OCI-LY7 (cell line): ENCODE measurements at regions not wholly inside any gene's neighbourhood (a gene's known extent, or its start where the extent isn't known, plus 50 kb on each side); places are given as distances from the start of the nearest gene placed in this dataset.
A peak's percentile ranks its signal among the peaks of the same experiment; 100 is the strongest.

ENCODE experiments used
- BruUV-seq: library from RNA; stranded (reverse); fragments of 400-500 nt; replicated peaks from 2 replicates; lab custom pipeline; 2021; lab: Mats Ljungman, UMichigan
- CTCF ChIA-PET: fragments of 300-600 bp; sonication (Branson Sonifier 250); formaldehyde crosslinking; loops from one replicate; lab custom pipeline; 2022; ENCODE audit warnings: antibody characterized with exemption; ENCODE audit not compliant: unreplicated experiment; lab: Charles Lee
- POLR2A ChIA-PET: fragments of 300-600 bp; sonication (Branson Sonifier 250); formaldehyde crosslinking; loops from one replicate; lab custom pipeline; 2022; ENCODE audit warnings: antibody characterized with exemption; lab: Charles Lee
- DNase-seq: peaks from one replicate; pipeline ENCODE4 v3.0.0-alpha.2; 2015; ENCODE audit warnings: low spot score
- H2AFZ ChIP-seq: fragments of 200-600 bp; sonication (generic), shearing (Covaris generic); 2 replicates; pipeline ENCODE4 v1.6.1; 2014; ENCODE audit warnings: mild to moderate bottlenecking, antibody characterized with exemption, low read length, moderate library complexity
- H3K27ac ChIP-seq: fragments of 200-600 bp; sonication (generic); 2 replicates; pipeline ENCODE4 v1.5.1; 2014; ENCODE audit warnings: mixed run types, low read depth, mild to moderate bottlenecking, moderate library complexity, low read length, inconsistent platforms; ENCODE audit not compliant: poor library complexity, severe bottlenecking
- H3K36me3 ChIP-seq: fragments of 200-600 bp; sonication (generic); 2 replicates; pipeline ENCODE4 v1.6.1; 2014; ENCODE audit warnings: mild to moderate bottlenecking, antibody characterized with exemption, low read length, moderate library complexity, mixed read lengths; ENCODE audit not compliant: insufficient read depth
- H3K4me1 ChIP-seq: fragments of 200-600 bp; sonication (generic); 2 replicates; pipeline ENCODE4 v1.5.1; 2014; ENCODE audit warnings: mild to moderate bottlenecking, low read length; ENCODE audit not compliant: insufficient read depth, poor library complexity, severe bottlenecking
- H3K4me2 ChIP-seq: fragments of 200-600 bp; sonication (generic); 2 replicates; pipeline ENCODE4 v1.6.1; 2014; ENCODE audit warnings: mild to moderate bottlenecking, low read length
- H3K4me3 ChIP-seq: fragments of 200-600 bp; sonication (generic); 2 replicates; pipeline ENCODE4 v1.5.1; 2014; ENCODE audit warnings: mild to moderate bottlenecking, low read depth, low read length; ENCODE audit not compliant: poor library complexity, severe bottlenecking
- H3K79me2 ChIP-seq: fragments of 200-600 bp; sonication (generic); 2 replicates; pipeline ENCODE4 v1.6.1; 2016; ENCODE audit warnings: low read depth, mild to moderate bottlenecking, low read length, moderate library complexity, mixed read lengths; ENCODE audit not compliant: insufficient read depth
- H3K9me2 ChIP-seq: fragments of 200-600 bp; sonication (generic); 2 replicates; pipeline ENCODE4 v1.6.1; 2016; ENCODE audit warnings: mild to moderate bottlenecking, low read length, mixed read lengths; ENCODE audit not compliant: insufficient read depth
- H3K9me3 ChIP-seq: fragments of 200-600 bp; sonication (generic); 2 replicates; pipeline ENCODE4 v1.6.1; 2014; ENCODE audit warnings: mild to moderate bottlenecking, mixed run types, low read length, mixed read lengths
- H4K20me1 ChIP-seq: fragments of 200-600 bp; sonication (generic); 2 replicates; pipeline ENCODE4 v1.6.1; 2014; ENCODE audit warnings: mild to moderate bottlenecking, antibody characterized with exemption, low read length, moderate library complexity, mixed read lengths; ENCODE audit not compliant: insufficient read depth
- EZH2phosphoT487 ChIP-seq: fragments of 200-600 bp; sonication (generic); IDR thresholded peaks from 2 replicates; pipeline ENCODE4 v1.6.1; 2018; ENCODE audit warnings: low read depth, borderline replicate concordance, mild to moderate bottlenecking, mixed run types, antibody characterized with exemption, low read length, moderate library complexity, mixed read lengths
- intact Hi-C: fragments of 100-400 bp; cut with micrococcal nuclease; formaldehyde crosslinking; loops from one replicate; pipeline ENCODE4 v1.10.0; 2022; ENCODE audit not compliant: unreplicated experiment
- TF ChIP-seq, protein P1 (sequence below): fragments of 200-600 bp; sonication (generic); conservative IDR thresholded peaks from 2 replicates; pipeline ENCODE4 v1.5.1; 2014; ENCODE audit warnings: mild to moderate bottlenecking, antibody characterized with exemption, low read length, moderate library complexity, mixed read lengths

GRCh38 chr6:144480473-144480872 is 195.3 kb downstream of the UTRN start:
- no peak overlapping the region for H3K4me3 ChIP-seq
- no peak overlapping the region for H3K27ac ChIP-seq
- BruUV-seq: no TSS peak
- TF ChIP-seq, protein P1, sequence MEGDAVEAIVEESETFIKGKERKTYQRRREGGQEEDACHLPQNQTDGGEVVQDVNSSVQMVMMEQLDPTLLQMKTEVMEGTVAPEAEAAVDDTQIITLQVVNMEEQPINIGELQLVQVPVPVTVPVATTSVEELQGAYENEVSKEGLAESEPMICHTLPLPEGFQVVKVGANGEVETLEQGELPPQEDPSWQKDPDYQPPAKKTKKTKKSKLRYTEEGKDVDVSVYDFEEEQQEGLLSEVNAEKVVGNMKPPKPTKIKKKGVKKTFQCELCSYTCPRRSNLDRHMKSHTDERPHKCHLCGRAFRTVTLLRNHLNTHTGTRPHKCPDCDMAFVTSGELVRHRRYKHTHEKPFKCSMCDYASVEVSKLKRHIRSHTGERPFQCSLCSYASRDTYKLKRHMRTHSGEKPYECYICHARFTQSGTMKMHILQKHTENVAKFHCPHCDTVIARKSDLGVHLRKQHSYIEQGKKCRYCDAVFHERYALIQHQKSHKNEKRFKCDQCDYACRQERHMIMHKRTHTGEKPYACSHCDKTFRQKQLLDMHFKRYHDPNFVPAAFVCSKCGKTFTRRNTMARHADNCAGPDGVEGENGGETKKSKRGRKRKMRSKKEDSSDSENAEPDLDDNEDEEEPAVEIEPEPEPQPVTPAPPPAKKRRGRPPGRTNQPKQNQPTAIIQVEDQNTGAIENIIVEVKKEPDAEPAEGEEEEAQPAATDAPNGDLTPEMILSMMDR: no peak
- no peak for TF ChIP-seq EZH2phosphoT487
- DNase-seq: no peak
- H3K36me3 ChIP-seq: no peaks in the 10 kb centered on the region
- intact Hi-C loops: loop anchor here (5.0 kb wide), 1 partner anchor 158 kb away; no protein-coding TSS in a partner anchor
- ChIA-PET POLR2A (interaction anchor here (1.2 kb wide), 1 partner anchor 29 kb away, joined by 3 read pairs; no protein-coding TSS in a partner anchor), CTCF (no interaction called here)
- H2AFZ ChIP-seq: no peak overlapping the region
- no peak overlapping the region for H3K4me2 ChIP-seq
- H4K20me1 ChIP-seq: no peaks in the 10 kb centered on the region
- no peaks in the 10 kb centered on the region for H3K9me2 ChIP-seq
- no peaks in the 10 kb centered on the region for H3K4me1 ChIP-seq
- H3K9me3 ChIP-seq: no peaks in the 10 kb centered on the region
- H3K79me2 ChIP-seq: no peaks in the 10 kb centered on the region

DNA sequence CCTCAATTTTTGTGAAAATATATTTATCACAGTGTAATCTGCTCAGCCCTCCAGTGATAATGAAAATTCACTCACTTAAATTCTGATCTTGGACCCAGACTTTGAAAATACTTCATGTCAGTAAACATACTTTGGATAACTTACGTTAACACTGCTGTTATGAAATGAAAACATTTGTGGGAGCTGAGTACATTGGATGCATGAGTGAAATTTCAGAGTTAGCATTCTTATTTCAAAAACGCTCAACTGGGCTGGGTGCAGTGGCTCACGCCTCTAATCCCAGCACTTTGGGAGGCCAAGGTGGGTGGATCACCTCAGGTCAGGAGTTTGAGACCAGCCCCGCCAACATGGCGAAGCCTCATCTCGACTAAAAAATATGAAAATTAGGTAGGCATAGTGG is 196.4 kb downstream of the UTRN start:
- H3K79me2 ChIP-seq: no peaks in the 10 kb centered on the region
- ChIA-PET POLR2A (interaction anchor here (0.6 to 1.2 kb wide), 4 partner anchors 30 to 358 kb away, joined by 3 to 4 read pairs (median 3); no protein-coding TSS in a partner anchor), CTCF (no interaction called here)
- no peak overlapping the region for H3K4me3 ChIP-seq
- H3K4me2 ChIP-seq: no peak overlapping the region
- intact Hi-C loops: loop anchor here (5.0 kb wide), 1 partner anchor 159 kb away; no protein-coding TSS in a partner anchor
- H3K27ac ChIP-seq: no peak overlapping the region
- H4K20me1 ChIP-seq: no peaks in the 10 kb centered on the region
- H3K9me2 ChIP-seq: no peaks in the 10 kb centered on the region
- no peaks in the 10 kb centered on the region for H3K9me3 ChIP-seq
- BruUV-seq: no TSS peak
- no peaks in the 10 kb centered on the region for H3K4me1 ChIP-seq
- no peak for DNase-seq
- H3K36me3 ChIP-seq: no peaks in the 10 kb centered on the region
- no peak overlapping the region for H2AFZ ChIP-seq
- TF ChIP-seq EZH2phosphoT487: no peak
- TF ChIP-seq, protein P1: no peak

DNA sequence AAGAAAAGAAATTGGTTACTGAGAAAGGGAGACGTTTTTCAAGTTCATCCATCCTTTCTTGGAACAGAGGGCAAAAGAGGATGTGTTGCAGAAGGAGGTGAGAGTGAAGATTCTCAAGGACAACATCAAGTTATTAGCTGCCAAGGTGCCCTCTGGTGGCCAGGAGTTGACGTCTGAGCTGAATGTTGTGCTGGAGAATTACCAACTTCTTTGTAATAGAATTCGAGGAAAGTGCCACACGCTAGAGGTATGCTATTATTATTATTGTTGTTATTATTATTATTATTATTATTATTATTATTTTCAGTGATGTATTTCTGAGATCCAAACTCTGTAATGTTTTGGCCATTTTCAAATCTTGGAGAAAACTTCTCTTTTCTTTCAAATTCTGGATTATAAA is 197.0 kb downstream of the UTRN start:
- H3K36me3 ChIP-seq: no peaks in the 10 kb centered on the region
- H3K9me3 ChIP-seq: no peaks in the 10 kb centered on the region
- no peak overlapping the region for H3K4me2 ChIP-seq
- TF ChIP-seq, protein P1: peak; percentile 83
- no peak for TF ChIP-seq EZH2phosphoT487
- ChIA-PET POLR2A (interaction anchor here (0.6 to 0.7 kb wide), 2 partner anchors 161 to 359 kb away, joined by 3 read pairs; no protein-coding TSS in a partner anchor), CTCF (no interaction called here)
- H3K4me1 ChIP-seq: no peaks in the 10 kb centered on the region
- no TSS peak for BruUV-seq
- H2AFZ ChIP-seq: no peak overlapping the region
- H3K4me3 ChIP-seq: no peak overlapping the region
- no peaks in the 10 kb centered on the region for H4K20me1 ChIP-seq
- H3K27ac ChIP-seq: no peak overlapping the region
- H3K9me2 ChIP-seq: no peaks in the 10 kb centered on the region
- DNase-seq: peak; percentile 75
- H3K79me2 ChIP-seq: no peaks in the 10 kb centered on the region
- intact Hi-C loops: loop anchor here (1.0 to 5.0 kb wide), 3 partner anchors 160 to 377 kb away; no protein-coding TSS in a partner anchor
